HG03175 (cell line): ENCODE measurements at regions not wholly inside any gene's neighbourhood (a gene's known extent, or its start where the extent isn't known, plus 50 kb on each side); places are given as distances from the start of the nearest gene placed in this dataset.

Experiments
- ATAC-seq: cut with Tn5 transposase; IDR thresholded peaks from one replicate; pipeline ENCODE4 v1.9.1; 2021; ENCODE audit warnings: mild to moderate bottlenecking, moderate library complexity; ENCODE audit not compliant: unreplicated experiment

DNA sequence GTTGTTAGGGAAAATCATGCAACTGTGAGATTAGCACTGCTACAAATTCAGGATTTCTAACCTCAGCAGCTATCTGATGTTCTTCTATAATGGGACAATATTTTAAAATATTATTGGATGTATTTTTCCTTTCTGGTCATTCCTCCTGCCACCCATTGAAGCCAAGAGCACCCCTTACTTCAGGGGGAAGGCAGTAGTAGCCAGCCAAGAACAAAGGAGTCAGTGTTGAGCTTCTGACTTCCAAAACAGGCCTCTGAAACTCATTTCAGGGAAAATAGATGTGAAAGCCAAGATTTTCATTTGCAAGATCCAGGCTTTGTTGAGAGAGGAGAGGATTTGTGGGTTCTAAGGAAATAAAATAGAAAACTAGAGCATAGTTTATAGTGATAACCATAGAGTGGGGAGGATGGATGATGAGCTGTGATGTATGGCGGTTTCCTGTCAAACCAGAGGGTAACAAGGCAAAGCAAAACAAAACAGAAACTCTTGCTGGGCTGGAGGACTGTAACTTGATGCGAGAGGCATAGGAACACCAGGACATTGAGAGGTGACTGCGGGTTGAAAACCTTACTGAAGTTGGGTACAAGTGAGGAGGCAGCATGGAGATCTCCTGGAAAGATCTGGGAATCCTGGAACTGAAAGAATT, 173.7 kb upstream of the LEF1 start:
- no peak for ATAC-seq

DNA sequence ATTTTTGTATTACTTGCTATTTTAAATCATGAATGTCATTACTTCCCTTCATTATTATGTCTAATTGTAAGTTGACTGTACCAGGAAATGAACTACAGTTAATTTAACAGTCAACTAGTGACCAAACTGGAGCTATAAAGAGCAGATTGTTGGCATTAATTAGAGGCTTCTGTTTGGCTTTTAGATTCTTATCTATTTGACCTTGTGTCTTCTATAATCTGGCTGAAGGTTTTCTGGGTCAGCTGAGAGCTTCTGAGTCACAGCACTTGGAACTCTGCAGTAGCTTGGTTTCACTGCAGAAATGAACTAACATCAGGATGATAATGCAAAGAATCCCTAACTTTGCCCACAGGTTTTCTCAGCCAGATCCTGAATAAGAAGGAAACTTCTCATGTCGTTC, 169.2 kb upstream of the LEF1 start:
- ATAC-seq: no peak

DNA sequence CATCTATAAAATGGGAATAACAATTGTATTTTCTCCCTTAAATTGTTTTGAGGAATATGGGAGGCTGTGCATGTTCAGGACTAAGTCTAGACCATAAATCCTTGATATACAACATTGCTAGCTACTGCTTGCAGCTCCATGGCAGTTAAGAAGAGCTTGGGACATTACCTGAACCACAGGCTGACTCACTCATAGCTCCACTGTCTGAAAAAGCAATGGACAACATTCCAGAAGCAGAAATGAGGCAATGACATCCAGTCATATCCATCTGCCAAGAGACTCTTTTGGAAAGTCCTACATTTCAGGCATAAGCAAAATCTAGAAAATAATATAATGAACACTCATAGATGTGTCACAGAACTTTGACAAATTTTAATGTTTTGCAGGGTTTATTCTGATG, 167.3 kb upstream of the LEF1 start:
- no peak for ATAC-seq

DNA sequence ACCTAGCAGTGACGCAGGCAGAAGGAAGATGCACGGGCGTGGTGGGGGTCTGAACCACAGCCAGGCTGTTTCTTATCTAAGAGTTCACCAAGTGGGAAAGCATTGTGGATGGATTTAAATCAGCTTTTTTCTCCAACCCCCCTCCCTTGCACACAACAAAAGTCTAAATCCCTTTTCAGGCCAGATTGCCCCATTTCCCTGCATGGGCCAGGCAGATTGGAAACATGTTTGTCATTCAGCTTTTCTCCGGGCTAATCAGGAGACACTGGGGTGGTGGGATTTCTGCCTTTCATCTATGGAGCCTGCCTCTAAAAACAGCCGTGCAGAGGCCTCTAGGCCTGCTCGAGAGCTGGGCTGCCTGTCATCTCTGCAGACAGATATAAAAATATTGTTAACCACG, 166.3 kb upstream of the LEF1 start:
- ATAC-seq: no peak

DNA sequence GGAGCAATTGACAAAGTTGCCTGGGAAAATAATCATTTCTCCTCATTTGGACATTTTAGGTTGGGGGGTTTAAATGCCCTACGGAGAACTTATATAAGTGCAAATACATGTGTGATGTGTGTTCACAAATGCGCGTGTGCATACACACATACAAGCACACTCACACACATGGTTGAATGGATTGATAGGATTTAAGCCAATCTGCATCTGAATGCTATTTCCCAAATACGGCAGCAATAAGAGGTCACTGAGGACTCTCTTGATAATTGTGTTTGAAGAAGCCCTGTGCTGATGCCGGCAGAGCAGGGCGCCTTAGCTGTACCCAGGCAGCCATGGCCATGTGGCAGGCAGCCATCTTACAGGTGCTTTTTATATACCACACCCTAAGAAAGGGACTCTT, 165.3 kb upstream of the LEF1 start:
- no peak for ATAC-seq

DNA sequence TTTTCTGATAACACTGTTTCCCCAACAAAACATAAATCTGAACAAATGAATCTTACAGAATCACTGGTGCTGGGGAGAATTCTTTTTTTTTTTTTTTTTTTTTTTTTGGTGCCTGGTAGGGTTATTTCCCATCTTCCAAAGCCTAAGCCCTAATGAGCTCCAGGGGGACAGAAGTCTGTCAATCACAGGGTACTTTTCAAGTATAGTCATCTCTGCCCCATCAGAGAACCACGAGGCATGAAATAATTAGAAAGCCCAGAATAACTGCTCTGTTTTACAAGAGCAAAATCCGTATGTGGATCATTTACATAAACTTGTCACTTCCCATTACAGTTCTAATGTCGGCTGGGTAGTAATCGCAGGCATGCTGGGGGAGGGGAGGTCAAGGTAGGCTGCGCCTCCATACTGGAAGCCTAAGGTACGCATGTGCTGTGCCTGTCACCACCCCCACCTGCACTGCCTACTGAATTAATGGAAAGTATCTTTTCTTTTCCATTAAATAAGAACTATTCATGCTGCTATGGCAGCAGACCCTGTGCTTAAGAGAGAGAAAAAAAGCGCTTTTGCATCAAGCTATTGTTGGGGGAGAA, 164.7 kb upstream of the LEF1 start:
- ATAC-seq: no peak

DNA sequence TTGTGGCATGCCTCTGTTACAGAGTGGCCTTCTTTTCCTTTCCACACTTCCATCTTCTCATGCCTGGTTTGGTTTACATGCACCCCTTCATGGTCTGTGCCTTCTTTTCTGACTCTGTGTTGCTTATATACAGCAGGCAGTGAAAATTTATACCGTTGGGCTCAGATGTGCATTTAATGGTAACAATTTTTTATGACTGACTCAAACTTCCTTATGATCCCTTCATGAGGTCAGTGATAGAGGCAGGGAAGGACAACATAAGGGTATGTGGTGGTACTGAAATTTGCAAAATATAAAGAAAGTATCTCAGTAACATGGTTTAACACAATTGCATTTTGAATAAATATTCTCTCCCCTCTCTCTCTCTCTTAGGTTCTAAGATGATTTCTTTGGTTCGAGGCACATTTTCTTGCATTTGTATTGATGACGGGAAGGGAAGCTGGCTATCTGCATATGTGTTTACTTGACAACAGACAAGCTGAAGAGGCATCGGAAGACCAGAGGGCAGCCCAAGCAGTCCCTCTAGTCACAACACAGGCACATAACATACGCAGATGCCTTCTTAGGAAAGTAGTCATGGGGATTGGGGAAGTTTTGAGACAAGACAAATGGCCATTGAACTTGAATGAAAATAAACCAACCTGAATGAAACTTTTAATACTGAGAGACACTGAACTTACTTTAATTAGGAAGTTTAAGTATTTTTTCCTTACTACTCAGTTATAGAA, 163.3 kb upstream of the LEF1 start:
- ATAC-seq: no peak

DNA sequence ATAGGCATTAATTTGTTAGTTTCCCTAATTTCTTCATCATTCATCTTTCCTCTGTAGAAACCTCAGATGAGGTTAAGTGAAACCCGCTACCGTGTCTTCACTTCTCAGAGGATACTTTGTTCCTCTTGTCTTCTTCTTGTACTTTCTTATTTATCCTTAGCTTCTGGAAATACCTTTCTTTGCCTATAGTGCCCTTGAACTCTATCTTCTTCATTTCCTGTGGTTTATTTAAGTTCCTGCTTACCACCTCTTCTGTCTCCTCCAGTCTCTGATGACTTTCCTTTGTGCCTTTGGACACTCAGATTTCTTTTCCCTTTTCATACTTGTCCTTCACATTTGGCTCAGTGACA, 159.6 kb upstream of the LEF1 start:
- ATAC-seq: no peak

DNA sequence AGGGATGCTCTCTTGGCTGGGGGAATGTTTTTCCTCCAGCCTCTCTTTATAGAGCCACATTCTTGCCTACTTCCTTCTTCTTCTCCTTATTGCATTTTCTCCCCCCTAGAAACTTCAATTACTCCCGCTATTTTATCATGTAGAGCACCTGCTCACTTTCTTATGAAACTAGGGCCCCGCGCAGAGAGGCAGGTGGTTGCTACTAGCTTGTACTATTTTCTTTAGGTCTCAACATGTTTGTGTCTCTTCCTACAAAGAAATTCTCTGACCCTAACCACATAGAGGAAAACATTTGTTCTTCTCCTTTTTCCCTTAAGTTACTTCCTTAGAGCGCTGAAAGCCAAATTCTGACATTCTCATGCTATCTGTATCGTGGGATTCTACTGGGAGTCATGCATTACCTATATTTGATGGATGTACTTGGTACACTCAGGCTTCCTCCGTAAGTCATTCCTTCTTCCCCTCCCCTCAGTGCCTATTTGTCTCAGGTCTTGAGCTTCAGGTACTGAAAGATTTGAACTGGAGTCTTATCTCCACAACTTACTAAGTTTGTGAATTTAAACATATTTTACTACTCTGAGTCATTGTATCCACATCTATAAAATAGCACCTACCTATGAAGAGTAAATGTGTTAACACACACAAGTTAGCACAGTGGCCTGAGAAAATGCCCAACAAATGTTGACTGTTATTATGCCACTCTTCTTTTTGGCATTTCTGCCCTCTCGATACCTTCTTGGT, 159.1 kb upstream of the LEF1 start:
- ATAC-seq: no peak

DNA sequence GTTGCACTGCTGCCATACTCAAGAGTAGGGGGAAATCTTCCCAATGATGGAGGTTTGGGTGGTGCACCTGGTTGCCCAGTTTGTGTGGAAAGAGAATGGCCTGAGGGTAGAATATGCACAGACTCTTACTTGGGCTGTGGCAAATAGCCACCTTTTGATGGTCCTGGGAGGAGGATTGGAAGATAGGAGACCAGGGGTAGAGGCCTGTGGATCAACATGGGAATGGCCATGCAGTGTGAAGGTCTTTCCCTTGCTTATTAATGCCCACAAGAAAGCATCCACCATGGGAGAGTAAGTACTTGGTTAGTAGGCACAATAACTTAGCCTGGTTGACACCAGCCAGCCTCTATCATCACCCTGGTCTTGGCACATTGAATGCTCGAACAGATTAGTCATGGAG, 156.8 kb upstream of the LEF1 start:
- no peak for ATAC-seq

DNA sequence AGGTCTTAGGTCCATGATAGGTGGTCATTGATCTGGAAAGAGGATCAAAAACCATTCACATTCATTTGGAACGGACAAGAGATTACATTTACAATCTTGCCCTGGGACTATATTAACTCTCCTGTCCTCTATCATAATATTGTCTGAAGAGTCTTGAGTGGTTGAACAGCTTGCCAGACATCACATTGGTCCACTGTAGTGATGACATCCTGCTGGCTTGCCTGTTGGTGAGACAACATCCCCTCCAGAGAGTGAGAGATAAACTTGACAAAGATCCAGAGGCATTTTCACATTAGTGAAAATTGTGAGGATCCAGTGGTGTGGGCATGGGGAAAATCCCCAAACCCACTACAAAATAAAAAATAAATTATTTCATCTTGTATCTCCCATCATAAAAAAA, 155.7 kb upstream of the LEF1 start:
- no peak for ATAC-seq

DNA sequence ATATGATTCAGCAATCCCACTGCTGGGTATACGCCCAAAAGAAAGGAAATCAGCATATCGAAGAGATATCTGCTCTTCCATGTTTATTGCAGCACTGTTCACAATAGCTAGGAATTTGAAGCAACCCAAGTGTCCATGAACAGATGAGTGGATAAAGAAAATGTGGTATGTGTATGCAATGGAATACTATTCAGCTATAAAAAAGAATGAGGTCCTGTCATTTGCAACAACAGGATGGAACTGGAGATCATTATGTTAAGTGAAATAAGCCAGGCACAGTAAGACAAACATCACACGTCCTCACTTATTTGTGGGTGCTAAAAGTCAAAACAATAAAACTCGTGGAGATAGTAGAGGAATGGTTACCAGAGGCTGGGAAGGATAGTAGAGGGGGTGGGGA, 153.8 kb upstream of the LEF1 start:
- no peak for ATAC-seq

DNA sequence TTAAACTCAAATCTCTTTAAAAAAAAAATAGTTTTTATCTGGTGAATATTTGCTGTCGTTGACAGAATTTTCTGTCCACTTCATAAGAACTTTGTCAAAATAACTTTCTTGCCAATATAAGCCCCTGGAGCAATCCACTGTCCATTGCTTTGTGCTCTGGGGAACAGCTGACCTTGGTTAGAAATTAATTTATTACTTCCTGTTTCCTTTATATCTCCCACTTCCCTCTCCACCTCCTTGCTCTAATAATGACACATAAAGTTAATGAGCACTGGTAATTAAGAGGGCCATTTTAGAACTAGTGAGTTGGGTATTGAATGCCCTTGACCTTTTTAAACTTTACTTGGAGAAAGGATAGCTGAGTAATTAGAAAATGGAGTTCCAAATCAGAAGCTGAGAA, 151.3 kb upstream of the LEF1 start:
- no peak for ATAC-seq

DNA sequence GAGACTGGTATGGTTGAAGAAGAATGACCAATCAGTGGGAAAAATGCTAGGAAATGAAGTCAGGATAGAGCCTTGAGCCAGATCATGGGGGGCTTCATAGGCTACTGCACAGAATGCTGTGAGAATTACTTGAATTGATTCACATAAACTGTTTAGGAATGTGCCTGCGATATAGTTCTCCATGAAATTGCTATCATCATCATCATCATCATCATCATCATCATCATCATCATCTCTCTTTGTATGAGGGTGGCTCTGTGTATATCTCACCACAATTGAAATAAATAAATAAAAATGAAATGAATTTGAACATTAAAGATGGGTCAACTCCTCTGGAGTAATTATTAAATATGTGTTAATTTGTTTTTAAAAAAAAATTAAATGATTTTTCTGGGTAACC, 148.6 kb upstream of the LEF1 start:
- no peak for ATAC-seq

DNA sequence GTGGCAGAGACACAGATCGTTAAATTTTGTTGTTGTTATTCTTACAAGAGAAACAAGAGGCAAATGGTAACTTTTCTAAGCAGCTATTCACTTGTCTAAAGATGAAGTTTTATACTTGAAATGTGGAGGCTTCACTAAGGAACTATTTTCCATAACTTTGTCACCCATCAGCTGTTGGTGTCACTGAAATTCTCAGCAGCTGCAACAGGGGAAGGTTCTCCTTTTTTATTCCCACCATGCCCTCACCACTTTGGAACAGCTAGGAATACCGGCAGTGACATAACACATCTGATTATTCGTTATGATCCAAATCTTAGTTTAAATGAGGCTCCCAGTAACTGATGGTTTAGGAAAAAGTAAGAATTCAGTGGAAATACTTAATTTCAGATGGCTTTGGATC, 147.0 kb upstream of the LEF1 start:
- no peak for ATAC-seq

DNA sequence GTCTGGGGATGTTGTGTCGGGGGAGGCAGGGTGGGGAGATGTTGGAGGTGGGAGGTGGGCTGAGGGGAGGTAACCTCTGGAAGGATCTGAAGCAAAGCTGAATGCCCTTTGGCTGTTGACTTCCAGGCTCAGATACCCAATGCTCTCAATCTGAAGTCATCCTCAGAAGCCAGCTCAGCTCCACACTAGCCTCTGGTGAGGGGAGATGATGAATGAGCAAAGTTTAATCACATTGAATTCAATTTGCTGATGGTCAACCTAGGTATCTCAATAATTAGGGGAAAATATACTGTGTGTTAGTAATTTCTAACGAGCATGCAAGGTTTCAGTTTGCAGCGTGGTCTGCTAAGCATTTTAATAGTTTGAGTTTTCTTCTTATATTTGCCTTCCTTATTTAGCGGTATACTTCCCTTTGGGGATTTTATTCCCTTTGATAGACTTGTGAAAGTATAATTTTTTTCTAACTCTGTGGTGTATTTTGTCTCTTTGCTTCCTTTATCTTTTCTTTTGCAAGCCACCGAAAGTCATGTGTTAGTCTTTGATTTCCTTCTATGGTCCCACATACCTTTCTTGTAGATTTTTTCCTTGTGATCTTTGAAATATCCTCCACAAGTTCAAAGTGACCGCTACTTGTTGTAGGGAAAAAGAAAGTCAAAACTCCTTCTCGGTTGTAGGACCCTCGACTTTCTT, 146.3 kb upstream of the LEF1 start:
- no peak for ATAC-seq

DNA sequence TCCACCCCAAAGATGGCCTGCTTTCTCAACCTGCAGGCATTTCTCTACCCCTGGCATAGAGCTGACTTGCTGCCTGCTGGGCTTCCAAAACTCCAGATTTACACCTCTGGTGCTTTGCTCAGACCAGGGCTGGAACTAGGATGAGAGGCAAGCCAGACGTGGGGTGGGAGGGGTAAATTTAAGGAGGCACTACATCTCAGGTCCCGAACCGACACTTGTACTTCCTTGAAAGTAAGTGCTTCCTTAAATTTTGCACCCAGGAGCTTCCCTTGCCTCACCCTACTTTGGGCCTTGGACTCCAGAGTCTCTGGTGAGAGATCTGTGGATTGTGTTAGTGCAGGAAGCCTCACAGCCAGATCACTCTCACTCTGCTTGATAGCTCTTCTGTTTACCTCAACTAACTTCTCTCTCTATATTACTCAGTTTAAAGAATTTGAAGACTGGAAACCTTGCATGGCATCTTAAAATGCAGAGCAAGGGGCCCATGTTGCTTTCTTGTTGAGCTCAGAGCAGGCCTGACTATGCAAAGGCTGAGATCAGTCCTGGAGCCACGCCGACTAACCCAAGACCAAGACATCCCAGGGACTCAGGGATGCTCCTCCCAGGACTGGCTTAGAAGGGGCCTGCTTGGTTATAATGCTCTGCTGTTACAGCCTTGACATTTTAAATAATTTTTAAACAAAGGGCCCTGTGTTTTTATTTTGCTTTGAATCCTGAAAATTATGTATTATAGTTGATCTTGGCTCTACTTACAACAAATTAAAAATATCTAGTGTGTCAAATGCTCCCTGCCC, 145.0 kb upstream of the LEF1 start:
- no peak for ATAC-seq

DNA sequence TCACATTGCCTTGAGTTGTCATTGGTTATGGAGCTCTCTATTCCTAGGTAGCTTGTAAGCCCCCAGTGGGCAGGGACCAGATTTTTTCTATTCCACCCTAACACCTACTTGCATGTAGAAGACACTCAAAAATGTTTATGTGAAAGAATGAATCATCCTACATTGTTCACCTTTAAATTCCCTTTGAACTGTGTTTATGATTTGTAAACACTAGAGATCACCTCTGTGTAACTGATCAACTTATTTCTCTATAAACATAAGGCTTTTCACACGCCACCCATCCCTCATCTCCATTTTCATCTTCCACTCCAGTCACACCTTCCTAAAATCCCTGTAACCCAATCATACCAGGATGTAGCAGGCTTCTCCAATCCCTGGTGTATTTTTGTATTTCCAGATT, 142.6 kb upstream of the LEF1 start:
- no peak for ATAC-seq

DNA sequence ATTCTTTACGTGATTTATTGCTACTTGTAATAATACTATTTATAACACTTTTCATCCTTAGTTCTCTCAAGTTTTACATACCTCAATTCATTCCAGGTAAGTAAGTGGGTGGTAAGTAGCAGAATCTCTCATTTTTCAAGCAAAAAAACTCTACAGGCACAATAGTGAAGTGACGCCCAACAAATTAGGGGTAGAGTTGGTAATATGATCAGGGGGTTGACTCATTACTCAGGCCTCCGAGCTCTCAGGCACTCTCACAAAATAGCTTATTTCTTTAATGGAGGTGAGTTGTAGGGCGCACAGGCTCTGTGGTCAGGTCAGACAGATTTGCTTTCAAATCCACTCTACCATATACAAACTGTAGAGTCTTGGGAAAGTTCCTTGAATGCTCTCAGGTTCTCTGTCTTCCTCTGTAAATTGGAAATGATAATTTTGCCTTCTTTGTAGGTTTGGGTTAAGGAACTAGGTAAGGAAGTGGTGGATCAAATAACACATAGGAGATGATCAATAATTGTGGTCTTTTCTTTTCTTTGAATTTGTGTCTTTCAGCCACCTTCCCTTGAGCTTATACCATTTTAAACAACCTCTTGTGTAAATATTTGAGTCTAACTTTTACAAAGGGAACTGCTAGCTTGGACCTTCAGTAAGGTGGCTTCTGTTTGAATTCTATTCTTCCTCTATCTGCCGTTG, 134.9 kb upstream of the LEF1 start:
- ATAC-seq: no peak
